ENCODE measurements at regions not wholly inside any gene's neighbourhood (a gene's known extent, or its start where the extent isn't known, plus 50 kb on each side); places are given as distances from the start of the nearest gene placed in this dataset.

DNA sequence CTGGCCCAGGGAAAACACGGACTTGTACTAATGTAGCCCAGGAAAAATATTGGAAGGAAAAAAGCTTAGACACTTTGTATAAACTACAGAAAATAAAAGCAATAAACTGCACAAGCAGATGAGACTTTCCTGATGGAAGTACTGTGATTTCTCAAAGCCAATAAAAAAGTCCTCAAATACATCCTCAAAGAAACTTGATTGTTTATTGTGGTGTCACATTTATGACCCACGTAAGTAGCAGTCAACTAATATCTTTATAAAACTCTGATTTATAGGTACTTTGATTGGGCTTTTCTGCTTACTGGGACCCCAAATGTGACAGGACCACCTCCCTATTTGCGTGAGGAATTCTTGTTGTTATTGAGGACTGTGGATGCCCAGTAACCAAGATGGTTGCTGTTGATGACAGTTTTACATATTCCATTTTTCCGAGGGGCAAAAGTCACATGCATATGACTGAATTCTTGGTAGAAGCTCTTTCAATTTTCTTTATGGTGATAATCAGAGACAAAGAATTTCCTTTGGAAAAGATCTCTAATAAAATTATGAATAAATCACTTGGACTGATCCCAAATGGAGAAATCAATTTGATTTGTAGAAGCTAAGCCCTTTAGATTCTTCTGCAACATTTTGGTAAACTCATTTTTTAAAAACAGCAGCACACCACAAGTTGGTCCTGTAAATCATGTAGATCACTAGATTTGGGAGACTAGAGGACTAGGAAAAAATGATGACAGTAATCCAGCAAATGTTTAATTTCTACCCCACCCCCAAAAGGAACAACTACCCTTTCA is 159.0 kb upstream of the TSC22D2 start:
- TF ChIP-seq, protein P1, sequence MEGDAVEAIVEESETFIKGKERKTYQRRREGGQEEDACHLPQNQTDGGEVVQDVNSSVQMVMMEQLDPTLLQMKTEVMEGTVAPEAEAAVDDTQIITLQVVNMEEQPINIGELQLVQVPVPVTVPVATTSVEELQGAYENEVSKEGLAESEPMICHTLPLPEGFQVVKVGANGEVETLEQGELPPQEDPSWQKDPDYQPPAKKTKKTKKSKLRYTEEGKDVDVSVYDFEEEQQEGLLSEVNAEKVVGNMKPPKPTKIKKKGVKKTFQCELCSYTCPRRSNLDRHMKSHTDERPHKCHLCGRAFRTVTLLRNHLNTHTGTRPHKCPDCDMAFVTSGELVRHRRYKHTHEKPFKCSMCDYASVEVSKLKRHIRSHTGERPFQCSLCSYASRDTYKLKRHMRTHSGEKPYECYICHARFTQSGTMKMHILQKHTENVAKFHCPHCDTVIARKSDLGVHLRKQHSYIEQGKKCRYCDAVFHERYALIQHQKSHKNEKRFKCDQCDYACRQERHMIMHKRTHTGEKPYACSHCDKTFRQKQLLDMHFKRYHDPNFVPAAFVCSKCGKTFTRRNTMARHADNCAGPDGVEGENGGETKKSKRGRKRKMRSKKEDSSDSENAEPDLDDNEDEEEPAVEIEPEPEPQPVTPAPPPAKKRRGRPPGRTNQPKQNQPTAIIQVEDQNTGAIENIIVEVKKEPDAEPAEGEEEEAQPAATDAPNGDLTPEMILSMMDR (conservative IDR thresholded peaks at IDR 0.05): no peak
- TF ChIP-seq ZFX (IDR thresholded peaks at IDR 0.05): no peak

Data from C4-2B (cell line).